ENCODE measurements at regions not wholly inside any gene's neighbourhood (a gene's known extent, or its start where the extent isn't known, plus 50 kb on each side); places are given as distances from the start of the nearest gene placed in this dataset.

- TF ChIP-seq POLR2A (IDR thresholded peaks at IDR 0.05; ENCODE audit: low read depth, low read length) (no peak), POLR2AphosphoS5 (IDR thresholded peaks at IDR 0.05; ENCODE audit: low read depth, low read length) (no peak), POU2F2 (IDR thresholded peaks at IDR 0.05; ENCODE audit: low read depth, low read length) (no peak)
Measured at GRCh38 chr10:20958225-20958624, 61.1 kb upstream of the NEBL start.

Data from GM12891 (cell line).